Mucosa of stomach (tissue), 1 donor: ENCODE measurements at regions not wholly inside any gene's neighbourhood (a gene's known extent, or its start where the extent isn't known, plus 50 kb on each side); places are given as distances from the start of the nearest gene placed in this dataset.

Experiments
- H3K27me3 ChIP-seq: one replicate; pipeline ENCODE4 v1.7.0; 2013; ENCODE audit warnings: mild to moderate bottlenecking, low read length; ENCODE audit not compliant: control insufficient read depth, insufficient read depth
- H3K36me3 ChIP-seq: one replicate; pipeline ENCODE4 v1.7.0; 2013; ENCODE audit warnings: low read length; ENCODE audit not compliant: control insufficient read depth, insufficient read depth
- H3K4me1 ChIP-seq: one replicate; pipeline ENCODE4 v1.7.0; 2013; ENCODE audit warnings: mild to moderate bottlenecking, low read length; ENCODE audit not compliant: control insufficient read depth, insufficient read depth
- H3K4me3 ChIP-seq: one replicate; pipeline ENCODE4 v1.7.0; 2013; ENCODE audit warnings: low read length
- H3K9ac ChIP-seq: one replicate; pipeline ENCODE4 v1.7.0; 2013; ENCODE audit warnings: mild to moderate bottlenecking, low read length, moderate library complexity
- H3K9me3 ChIP-seq: one replicate; pipeline ENCODE4 v1.7.0; 2013; ENCODE audit warnings: mild to moderate bottlenecking, low read length, moderate library complexity; ENCODE audit not compliant: control insufficient read depth
- donor health status: Pancreatic carcinoma.

DNA sequence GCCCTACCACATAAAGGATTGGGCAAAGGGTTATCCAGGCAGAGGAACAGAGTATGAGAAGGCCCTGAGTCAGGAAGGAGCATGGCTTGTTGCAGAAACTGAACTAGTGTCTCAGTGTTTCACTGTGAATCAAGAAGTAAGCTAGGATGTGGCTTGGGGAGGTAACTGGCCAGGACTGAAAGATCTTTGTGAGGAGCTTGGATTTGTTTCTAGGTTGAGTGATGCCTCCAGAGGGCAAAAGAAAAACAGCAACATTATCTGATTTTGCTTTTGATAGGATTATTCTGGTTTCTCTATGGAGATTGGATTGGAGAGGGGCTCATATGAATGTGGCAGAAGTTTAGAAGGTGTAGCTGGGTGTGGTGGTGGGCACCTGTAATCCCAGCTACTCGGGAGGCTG lies 137.9 kb upstream of the HDAC9 start:
- Histone ChIP-seq H3K27me3 (no peaks in the 10 kb centered on the region), H3K4me3 (no peak overlapping the region), H3K9ac (no peak overlapping the region), H3K36me3 (no peaks in the 10 kb centered on the region), H3K4me1 (no peaks in the 10 kb centered on the region), H3K9me3 (no peaks in the 10 kb centered on the region)

DNA sequence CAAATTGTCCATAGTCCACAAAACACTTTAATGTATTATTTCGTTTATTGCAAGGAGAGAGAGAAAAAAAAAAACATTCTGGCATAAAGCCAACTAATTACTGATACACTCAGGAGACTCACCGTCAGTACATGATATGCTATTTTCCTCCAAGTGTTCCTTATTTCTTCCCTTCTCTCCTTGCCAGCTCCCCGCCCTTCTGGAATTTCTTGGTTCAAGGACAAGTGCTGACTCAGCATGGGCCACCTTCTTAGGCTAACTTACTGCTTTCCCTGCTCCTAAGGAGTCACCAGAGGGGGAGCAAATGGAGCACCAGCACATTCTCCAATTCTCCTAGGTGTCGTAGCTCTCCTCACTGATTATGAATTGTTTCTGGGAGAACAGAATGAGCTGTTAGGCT lies 133.8 kb upstream of the HDAC9 start:
- Histone ChIP-seq H3K36me3 (no peaks in the 10 kb centered on the region), H3K4me1 (no peaks in the 10 kb centered on the region), H3K27me3 (no peaks in the 10 kb centered on the region), H3K9me3 (no peaks in the 10 kb centered on the region), H3K9ac (no peak overlapping the region), H3K4me3 (no peak overlapping the region)

GRCh38 chr7:18363751-18364380 lies 131.7 kb upstream of the HDAC9 start:
- Histone ChIP-seq H3K36me3 (no peaks in the 10 kb centered on the region), H3K4me1 (no peaks in the 10 kb centered on the region), H3K9ac (no peak overlapping the region), H3K9me3 (no peaks in the 10 kb centered on the region), H3K27me3 (no peaks in the 10 kb centered on the region), H3K4me3 (no peak overlapping the region)

DNA sequence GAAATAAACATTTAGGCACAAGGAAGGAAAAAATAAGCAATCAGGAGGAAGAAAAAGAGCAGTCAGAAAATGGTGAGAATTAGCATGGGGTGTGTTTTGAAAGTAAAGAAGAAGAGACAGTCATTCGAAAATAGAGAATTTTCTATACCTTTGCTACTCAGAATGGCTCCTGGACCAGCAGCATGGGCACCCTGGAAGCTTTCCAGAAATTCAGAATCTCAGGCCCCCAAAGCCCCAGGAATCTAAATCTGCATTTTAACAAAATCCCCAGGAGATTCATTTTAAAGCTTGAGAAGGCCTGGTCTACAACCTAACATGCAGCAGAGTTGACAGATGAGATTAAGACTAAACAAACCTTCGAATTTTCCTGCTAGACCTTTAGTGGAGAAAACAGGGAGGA lies 131.2 kb upstream of the HDAC9 start:
- no peaks in the 10 kb centered on the region for H3K4me1 ChIP-seq
- H3K27me3 ChIP-seq: no peaks in the 10 kb centered on the region

GRCh38 chr7:18366394-18366793 lies 129.2 kb upstream of the HDAC9 start:
- Histone ChIP-seq H3K9me3 (no peaks in the 10 kb centered on the region), H3K36me3 (no peaks in the 10 kb centered on the region), H3K4me3 (no peak overlapping the region), H3K4me1 (no peaks in the 10 kb centered on the region), H3K9ac (no peak overlapping the region), H3K27me3 (no peaks in the 10 kb centered on the region)

More for the DNA sequence above, 131.2 kb upstream of the HDAC9 start:
- Histone ChIP-seq H3K4me3 (no peak overlapping the region), H3K9me3 (no peaks in the 10 kb centered on the region), H3K36me3 (no peaks in the 10 kb centered on the region), H3K9ac (no peak overlapping the region)

GRCh38 chr7:18369011-18369410 lies 126.5 kb upstream of the HDAC9 start:
- no peaks in the 10 kb centered on the region for H3K9me3 ChIP-seq
- no peak overlapping the region for H3K4me3 ChIP-seq
- no peaks in the 10 kb centered on the region for H3K27me3 ChIP-seq
- H3K9ac ChIP-seq: no peak overlapping the region
- no peaks in the 10 kb centered on the region for H3K36me3 ChIP-seq
- H3K4me1 ChIP-seq: no peaks in the 10 kb centered on the region

- no peaks in the 10 kb centered on the region for H3K36me3 ChIP-seq
- no peak overlapping the region for H3K9ac ChIP-seq
- no peaks in the 10 kb centered on the region for H3K27me3 ChIP-seq
- no peak overlapping the region for H3K4me3 ChIP-seq
- no peaks in the 10 kb centered on the region for H3K9me3 ChIP-seq
- H3K4me1 ChIP-seq: no peaks in the 10 kb centered on the region
Observed at GRCh38 chr7:18370633-18371032, 124.9 kb upstream of the HDAC9 start.

DNA sequence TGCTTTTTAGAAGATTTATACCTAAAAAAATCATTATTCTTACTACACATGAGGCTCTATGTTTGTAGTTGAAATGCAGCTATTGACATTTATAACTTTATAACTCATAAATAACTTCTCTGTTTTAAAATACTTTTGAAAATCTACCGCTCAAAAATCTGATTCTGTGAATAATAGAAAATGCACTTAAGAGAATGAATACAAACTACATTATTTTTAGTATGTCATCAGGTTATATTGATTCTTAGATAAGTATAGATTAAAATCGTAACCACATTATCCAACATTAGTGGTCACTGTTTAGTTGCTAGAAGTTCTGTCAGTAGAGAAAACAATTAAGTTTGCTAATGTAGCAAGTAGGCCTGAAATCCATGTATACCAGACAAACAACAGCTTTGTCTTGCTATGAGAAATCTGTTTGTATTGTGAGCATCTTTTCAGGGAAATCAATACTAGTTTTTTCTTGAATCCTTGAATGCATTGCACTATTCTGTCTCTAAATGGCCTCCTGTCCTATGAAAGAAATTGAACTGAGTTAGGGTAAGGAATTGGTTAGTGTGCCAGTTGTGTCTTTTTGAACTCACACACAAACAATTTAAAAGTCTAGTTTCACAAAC lies 116.5 kb upstream of the HDAC9 start:
- H3K4me1 ChIP-seq: no peaks in the 10 kb centered on the region
- no peaks in the 10 kb centered on the region for H3K9me3 ChIP-seq
- no peak overlapping the region for H3K4me3 ChIP-seq
- no peaks in the 10 kb centered on the region for H3K27me3 ChIP-seq
- no peak overlapping the region for H3K9ac ChIP-seq
- H3K36me3 ChIP-seq: no peaks in the 10 kb centered on the region

GRCh38 chr7:18384491-18385143 lies 110.9 kb upstream of the HDAC9 start:
- Histone ChIP-seq H3K27me3 (no peaks in the 10 kb centered on the region), H3K9me3 (no peaks in the 10 kb centered on the region), H3K9ac (no peak overlapping the region), H3K4me1 (no peaks in the 10 kb centered on the region), H3K36me3 (no peaks in the 10 kb centered on the region), H3K4me3 (no peak overlapping the region)

DNA sequence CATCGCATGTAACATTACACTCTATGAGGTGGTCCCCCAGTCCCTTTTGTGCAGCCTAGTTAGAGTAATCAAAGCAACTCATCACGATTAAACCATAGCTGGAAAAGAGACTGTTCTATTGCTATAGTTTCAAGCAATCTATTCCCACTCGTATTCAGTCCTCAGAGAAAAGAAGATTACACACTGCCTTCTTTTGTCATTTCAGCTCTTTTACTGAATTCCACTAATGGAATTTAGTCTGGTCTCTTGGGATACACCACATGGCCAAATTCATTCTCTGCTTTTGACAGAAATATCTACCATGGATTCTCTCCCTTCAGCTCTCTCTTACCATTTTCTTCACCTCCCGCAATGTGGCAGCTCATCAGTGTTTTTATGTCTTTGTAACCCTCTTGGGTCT lies 108.9 kb upstream of the HDAC9 start:
- H3K9me3 ChIP-seq: no peaks in the 10 kb centered on the region
- H3K4me3 ChIP-seq: no peak overlapping the region
- no peaks in the 10 kb centered on the region for H3K36me3 ChIP-seq
- no peaks in the 10 kb centered on the region for H3K4me1 ChIP-seq
- no peak overlapping the region for H3K9ac ChIP-seq
- no peaks in the 10 kb centered on the region for H3K27me3 ChIP-seq

- no peaks in the 10 kb centered on the region for H3K36me3 ChIP-seq
- H3K9ac ChIP-seq: no peak overlapping the region
- no peak overlapping the region for H3K4me3 ChIP-seq
- H3K9me3 ChIP-seq: no peaks in the 10 kb centered on the region
- H3K4me1 ChIP-seq: no peaks in the 10 kb centered on the region
- H3K27me3 ChIP-seq: no peaks in the 10 kb centered on the region
Observed at GRCh38 chr7:18387191-18387735, 108.3 kb upstream of the HDAC9 start.

DNA sequence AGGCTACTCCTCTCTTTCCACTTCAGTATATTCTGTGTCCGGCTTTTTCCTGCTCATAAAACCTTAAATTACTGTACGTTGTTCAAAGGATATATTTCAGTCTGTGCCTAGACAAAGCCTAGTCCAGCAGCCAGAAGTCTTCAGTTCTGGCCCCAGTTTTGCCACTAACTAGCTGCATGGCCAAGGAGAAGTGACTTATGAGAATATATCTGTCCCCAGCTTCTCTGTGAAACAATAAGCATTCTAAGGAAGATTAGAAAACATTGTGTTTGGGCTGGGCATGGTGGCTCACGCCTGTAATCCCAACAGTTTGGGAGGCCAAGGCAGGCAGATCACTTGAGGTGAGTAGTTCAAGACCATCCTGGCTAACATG lies 105.0 kb upstream of the HDAC9 start:
- H3K9me3 ChIP-seq: no peaks in the 10 kb centered on the region
- H3K36me3 ChIP-seq: no peaks in the 10 kb centered on the region
- H3K9ac ChIP-seq: no peak overlapping the region
- H3K4me3 ChIP-seq: no peak overlapping the region
- H3K4me1 ChIP-seq: no peaks in the 10 kb centered on the region
- no peaks in the 10 kb centered on the region for H3K27me3 ChIP-seq
